ENCODE measurements at regions not wholly inside any gene's neighbourhood (a gene's known extent, or its start where the extent isn't known, plus 50 kb on each side); places are given as distances from the start of the nearest gene placed in this dataset.

DNA sequence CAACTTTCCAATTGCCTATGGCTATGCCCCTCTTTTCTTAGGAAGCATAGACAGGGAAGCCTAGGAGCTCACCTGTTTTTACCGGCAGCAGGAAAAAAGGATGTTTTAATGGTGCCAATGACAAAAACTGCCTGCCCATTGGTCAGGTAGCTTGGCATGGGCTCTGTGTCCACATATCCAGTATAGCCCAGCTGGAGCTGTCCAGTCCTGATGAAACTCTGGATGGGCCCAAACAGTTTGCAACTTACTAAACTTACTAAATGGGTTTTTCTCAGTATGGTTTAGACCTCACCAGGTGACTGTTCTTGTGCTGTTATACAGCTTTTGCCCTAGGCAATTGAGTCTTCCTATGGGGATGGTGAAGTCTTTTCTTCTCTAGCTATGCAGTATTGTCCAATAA lies 711.2 kb downstream of the AMY1C start:
- TF ChIP-seq, protein P1, sequence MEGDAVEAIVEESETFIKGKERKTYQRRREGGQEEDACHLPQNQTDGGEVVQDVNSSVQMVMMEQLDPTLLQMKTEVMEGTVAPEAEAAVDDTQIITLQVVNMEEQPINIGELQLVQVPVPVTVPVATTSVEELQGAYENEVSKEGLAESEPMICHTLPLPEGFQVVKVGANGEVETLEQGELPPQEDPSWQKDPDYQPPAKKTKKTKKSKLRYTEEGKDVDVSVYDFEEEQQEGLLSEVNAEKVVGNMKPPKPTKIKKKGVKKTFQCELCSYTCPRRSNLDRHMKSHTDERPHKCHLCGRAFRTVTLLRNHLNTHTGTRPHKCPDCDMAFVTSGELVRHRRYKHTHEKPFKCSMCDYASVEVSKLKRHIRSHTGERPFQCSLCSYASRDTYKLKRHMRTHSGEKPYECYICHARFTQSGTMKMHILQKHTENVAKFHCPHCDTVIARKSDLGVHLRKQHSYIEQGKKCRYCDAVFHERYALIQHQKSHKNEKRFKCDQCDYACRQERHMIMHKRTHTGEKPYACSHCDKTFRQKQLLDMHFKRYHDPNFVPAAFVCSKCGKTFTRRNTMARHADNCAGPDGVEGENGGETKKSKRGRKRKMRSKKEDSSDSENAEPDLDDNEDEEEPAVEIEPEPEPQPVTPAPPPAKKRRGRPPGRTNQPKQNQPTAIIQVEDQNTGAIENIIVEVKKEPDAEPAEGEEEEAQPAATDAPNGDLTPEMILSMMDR (IDR thresholded peaks at IDR 0.05; ENCODE audit: poor library complexity) = no peak
- TF ChIP-seq EZH2 (IDR thresholded peaks at IDR 0.05; ENCODE audit: borderline replicate concordance) (no peak), EZH2phosphoT487 (IDR thresholded peaks at IDR 0.05; ENCODE audit: low read depth, severe bottlenecking, unreplicated experiment) (no peak)
